ENCODE measurements at regions not wholly inside any gene's neighbourhood (a gene's known extent, or its start where the extent isn't known, plus 50 kb on each side); places are given as distances from the start of the nearest gene placed in this dataset.
"Not testable (repeated sequence)": the region's sequence is repeated elsewhere in the genome, so short reads cannot be mapped to it uniquely, and the experiment has no call there.

- no peak for TF ChIP-seq CTCF (IDR thresholded peaks at IDR 0.05; ENCODE audit: insufficient read depth, low read depth, low read length, missing control alignments)
- DNase-seq (ENCODE audit: low read depth): no peak
- H3K4me3 ChIP-seq (ENCODE audit: low read length): no peak overlapping the region
Observed at GRCh38 chr10:114872519-114873087, 51.0 kb downstream of the FHIP2A start.

GRCh38 chr10:114874827-114875411 lies 53.3 kb downstream of the FHIP2A start:
- H3K4me3 ChIP-seq (ENCODE audit: low read length): no peak overlapping the region
- DNase-seq (ENCODE audit: low read depth): no peak
- no peak for TF ChIP-seq CTCF (IDR thresholded peaks at IDR 0.05; ENCODE audit: insufficient read depth, low read depth, low read length, missing control alignments)

- DNase-seq (ENCODE audit: low read depth); H3K4me3 ChIP-seq (ENCODE audit: low read length): not testable (repeated sequence)
Observed at GRCh38 chr10:114875590-114876081, 54.1 kb downstream of the FHIP2A start.

- no peak overlapping the region for H3K4me3 ChIP-seq (ENCODE audit: low read length)
- DNase-seq (ENCODE audit: low read depth): no peak
- TF ChIP-seq CTCF (IDR thresholded peaks at IDR 0.05; ENCODE audit: insufficient read depth, low read depth, low read length, missing control alignments): no peak
Observed at GRCh38 chr10:114876169-114876568, 54.6 kb downstream of the FHIP2A start.

GRCh38 chr10:114876602-114877300 lies 55.2 kb downstream of the FHIP2A start:
- TF ChIP-seq CTCF (IDR thresholded peaks at IDR 0.05; ENCODE audit: insufficient read depth, low read depth, low read length, missing control alignments): peak; percentile 94
- no peak overlapping the region for H3K4me3 ChIP-seq (ENCODE audit: low read length)
- peak; percentile 84 for DNase-seq (ENCODE audit: low read depth)

- no peak for TF ChIP-seq CTCF (IDR thresholded peaks at IDR 0.05; ENCODE audit: insufficient read depth, low read depth, low read length, missing control alignments)
- no peak overlapping the region for H3K4me3 ChIP-seq (ENCODE audit: low read length)
- no peak for DNase-seq (ENCODE audit: low read depth)
Observed at GRCh38 chr10:114877301-114877644, 55.7 kb downstream of the FHIP2A start.

GRCh38 chr10:114879093-114879492 lies 57.5 kb downstream of the FHIP2A start:
- TF ChIP-seq CTCF (IDR thresholded peaks at IDR 0.05; ENCODE audit: insufficient read depth, low read depth, low read length, missing control alignments): no peak
- DNase-seq (ENCODE audit: low read depth): no peak
- no peak overlapping the region for H3K4me3 ChIP-seq (ENCODE audit: low read length)
